ENCODE measurements at regions not wholly inside any gene's neighbourhood (a gene's known extent, or its start where the extent isn't known, plus 50 kb on each side); places are given as distances from the start of the nearest gene placed in this dataset.

GRCh38 chr6:105982761-105983540 lies 103.2 kb upstream of the PRDM1 start:
- no peak for ATAC-seq
- CTCF ChIA-PET = no interaction called here
- H3K4me2 ChIP-seq = no peak overlapping the region
- H3K4me1 ChIP-seq = no peaks in the 10 kb centered on the region
- FAIRE-seq = no peak
- H3K4me3 ChIP-seq = no peak overlapping the region
- H3K27ac ChIP-seq = no peak overlapping the region
- 43% methylated on average over 2 of the region's 2 CpGs for WGBS (ENCODE audit: missing lambda C conversion rate)
- no peaks in the 10 kb centered on the region for H3K9me3 ChIP-seq
- no peak for TF ChIP-seq RFX5 (IDR thresholded peaks at IDR 0.05)
- no peak for TF ChIP-seq ZNF302 (CRISPR knock-in tag; IDR thresholded peaks at IDR 0.05)
- TF ChIP-seq BHLHE40 (IDR thresholded peaks at IDR 0.05; ENCODE audit: low read depth, low read length) = no peak
- TF ChIP-seq JUN (IDR thresholded peaks at IDR 0.05) = no peak
- TF ChIP-seq CBX8 (IDR thresholded peaks at IDR 0.05) = no peak
- no peak for TF ChIP-seq SREBF2 (IDR thresholded peaks at IDR 0.05)
- TF ChIP-seq HEYL (CRISPR knock-in tag; IDR thresholded peaks at IDR 0.05) = no peak
- no peak for TF ChIP-seq HDAC2 (IDR thresholded peaks at IDR 0.05)
- TF ChIP-seq MAFK (IDR thresholded peaks at IDR 0.05; ENCODE audit: partially characterized antibody) = no peak
- TF ChIP-seq JUNB (IDR thresholded peaks at IDR 0.05) = no peak
- no peak for TF ChIP-seq RAD21 (conservative IDR thresholded peaks at IDR 0.05 in 1 of 2, IDR thresholded peaks at IDR 0.05 in 1 of 2)
- no peak for TF ChIP-seq KDM1A (IDR thresholded peaks at IDR 0.05; ENCODE audit: low read depth)
- no peak for TF ChIP-seq GATA3 (IDR thresholded peaks at IDR 0.05; ENCODE audit: borderline replicate concordance)
- TF ChIP-seq NFE2L2 (conservative IDR thresholded peaks at IDR 0.05; ENCODE audit: low read length) = no peak
- TF ChIP-seq CTCF (IDR thresholded peaks at IDR 0.05) = no peak
- TF ChIP-seq MYC (IDR thresholded peaks at IDR 0.05; ENCODE audit: borderline replicate concordance, low read length) = no peak
- TF ChIP-seq HOXB13 (CRISPR knock-in tag; IDR thresholded peaks at IDR 0.05; ENCODE audit: low read depth) = no peak
- no peak for TF ChIP-seq CEBPB (IDR thresholded peaks at IDR 0.05)
- TF ChIP-seq NPAS2 (CRISPR knock-in tag; IDR thresholded peaks at IDR 0.05; ENCODE audit: borderline replicate concordance) = no peak
- POLR2A ChIA-PET = interaction anchor here (0.7 kb wide), 1 partner anchor 413 kb away, joined by 4 read pairs; no protein-coding TSS in a partner anchor
- DNase-seq (ENCODE audit: low read depth in 1 of 2, low spot score in 1 of 2) = no peak

GRCh38 chr6:105981888-105982358 lies 104.2 kb upstream of the PRDM1 start:
- ChIA-PET POLR2A (no interaction called here), CTCF (no interaction called here)
- ATAC-seq (no peak), FAIRE-seq (no peak), DNase-seq (ENCODE audit: low read depth in 1 of 2, low spot score in 1 of 2) (no peak)
- WGBS (ENCODE audit: missing lambda C conversion rate) = 91% methylated on average over 13 of the region's 15 CpGs
- Histone ChIP-seq H3K9me3 (no peaks in the 10 kb centered on the region), H3K4me3 (no peak overlapping the region), H3K27ac (no peak overlapping the region), H3K4me1 (no peaks in the 10 kb centered on the region), H3K4me2 (no peak overlapping the region)
- TF ChIP-seq JUN (IDR thresholded peaks at IDR 0.05) (no peak), RCOR1 (IDR thresholded peaks at IDR 0.05; ENCODE audit: low read depth, low read length) (no peak), NPAS2 (CRISPR knock-in tag; IDR thresholded peaks at IDR 0.05; ENCODE audit: borderline replicate concordance) (no peak), TP53 (CRISPR knock-in tag; IDR thresholded peaks at IDR 0.05) (no peak), BHLHE40 (IDR thresholded peaks at IDR 0.05; ENCODE audit: low read depth, low read length) (no peak), POLR2A (IDR thresholded peaks at IDR 0.05; ENCODE audit: low read length) (no peak), FOSL2 (IDR thresholded peaks at IDR 0.05) (no peak), FOSL2 (CRISPR knock-in tag; IDR thresholded peaks at IDR 0.05) (no peak), CTCF (IDR thresholded peaks at IDR 0.05) (no peak), ZNF302 (CRISPR knock-in tag; IDR thresholded peaks at IDR 0.05) (no peak), RARB (CRISPR knock-in tag; IDR thresholded peaks at IDR 0.05) (no peak), ATOH8 (CRISPR knock-in tag; IDR thresholded peaks at IDR 0.05; ENCODE audit: low read depth) (no peak)
